Liver (tissue), 3 donors: ENCODE measurements at regions not wholly inside any gene's neighbourhood (a gene's known extent, or its start where the extent isn't known, plus 50 kb on each side); places are given as distances from the start of the nearest gene placed in this dataset.

Experiments
- GABPA ChIP-seq, 2 donors: IDR thresholded peaks in 1 of 2; conservative IDR thresholded peaks in 1 of 2; 2 replicates each; pipeline ENCODE4 v1.6.1; 2016; ENCODE audit warnings: antibody characterized with exemption in 2 of 2, mild to moderate bottlenecking in 1 of 2, moderate library complexity in 1 of 2
- RAD21 ChIP-seq, 2 donors: IDR thresholded peaks; 2 replicates each; pipeline ENCODE4 v1.6.1; 2016; ENCODE audit warnings: antibody characterized with exemption in 2 of 2, mild to moderate bottlenecking in 2 of 2
- TAF1 ChIP-seq: conservative IDR thresholded peaks from 2 replicates; pipeline ENCODE4 v1.6.1; 2016; ENCODE audit warnings: antibody characterized with exemption, mild to moderate bottlenecking
- YY1 ChIP-seq: IDR thresholded peaks from 2 replicates; pipeline ENCODE4 v1.6.1; 2016; ENCODE audit warnings: antibody characterized with exemption, mild to moderate bottlenecking
- TF ChIP-seq, protein P1 (sequence below): fragments of 150-350 bp; IDR thresholded peaks from 2 replicates; pipeline ENCODE4 v1.5.1; 2017; ENCODE audit warnings: improper control_type of control experiment, low read depth, low read length; ENCODE audit not compliant: missing input control
- TF ChIP-seq, protein P2 (sequence below): IDR thresholded peaks from 2 replicates; pipeline ENCODE4 v1.6.1; 2016; ENCODE audit warnings: antibody characterized with exemption
- donor health status: healthy.
- donor health status: healthy.

DNA sequence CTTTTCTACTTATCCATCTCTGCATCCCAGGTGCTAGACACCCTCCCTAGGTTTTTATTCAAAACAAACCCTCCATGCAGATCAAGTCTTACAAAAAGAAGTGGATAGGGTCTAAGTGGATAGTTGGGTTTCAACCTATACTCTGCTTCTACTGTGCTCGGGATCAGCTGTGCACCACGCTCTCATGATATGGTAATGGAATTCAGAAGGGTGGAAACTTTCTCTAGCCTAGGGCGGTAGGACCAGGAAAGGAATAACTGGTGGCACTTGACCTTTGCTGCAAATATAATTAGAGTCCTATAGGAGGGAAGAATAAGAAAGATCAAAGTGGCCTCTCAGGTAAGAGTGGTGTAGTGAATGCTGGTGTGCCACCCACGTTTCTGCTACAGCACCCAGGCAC is 272.9 kb downstream of the GPD2 start:
- no peak for TF ChIP-seq RAD21 (IDR thresholded peaks at IDR 0.05)
- no peak for TF ChIP-seq TAF1
- TF ChIP-seq YY1: no peak
- no peak for TF ChIP-seq GABPA (IDR thresholded peaks at IDR 0.05 in 1 of 2, conservative IDR thresholded peaks at IDR 0.05 in 1 of 2)
- TF ChIP-seq, protein P1, sequence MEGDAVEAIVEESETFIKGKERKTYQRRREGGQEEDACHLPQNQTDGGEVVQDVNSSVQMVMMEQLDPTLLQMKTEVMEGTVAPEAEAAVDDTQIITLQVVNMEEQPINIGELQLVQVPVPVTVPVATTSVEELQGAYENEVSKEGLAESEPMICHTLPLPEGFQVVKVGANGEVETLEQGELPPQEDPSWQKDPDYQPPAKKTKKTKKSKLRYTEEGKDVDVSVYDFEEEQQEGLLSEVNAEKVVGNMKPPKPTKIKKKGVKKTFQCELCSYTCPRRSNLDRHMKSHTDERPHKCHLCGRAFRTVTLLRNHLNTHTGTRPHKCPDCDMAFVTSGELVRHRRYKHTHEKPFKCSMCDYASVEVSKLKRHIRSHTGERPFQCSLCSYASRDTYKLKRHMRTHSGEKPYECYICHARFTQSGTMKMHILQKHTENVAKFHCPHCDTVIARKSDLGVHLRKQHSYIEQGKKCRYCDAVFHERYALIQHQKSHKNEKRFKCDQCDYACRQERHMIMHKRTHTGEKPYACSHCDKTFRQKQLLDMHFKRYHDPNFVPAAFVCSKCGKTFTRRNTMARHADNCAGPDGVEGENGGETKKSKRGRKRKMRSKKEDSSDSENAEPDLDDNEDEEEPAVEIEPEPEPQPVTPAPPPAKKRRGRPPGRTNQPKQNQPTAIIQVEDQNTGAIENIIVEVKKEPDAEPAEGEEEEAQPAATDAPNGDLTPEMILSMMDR: no peak
- TF ChIP-seq, protein P2, sequence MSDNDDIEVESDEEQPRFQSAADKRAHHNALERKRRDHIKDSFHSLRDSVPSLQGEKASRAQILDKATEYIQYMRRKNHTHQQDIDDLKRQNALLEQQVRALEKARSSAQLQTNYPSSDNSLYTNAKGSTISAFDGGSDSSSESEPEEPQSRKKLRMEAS: no peak
